Memory B cell (primary cell): ENCODE measurements at regions not wholly inside any gene's neighbourhood (a gene's known extent, or its start where the extent isn't known, plus 50 kb on each side); places are given as distances from the start of the nearest gene placed in this dataset.
A peak's percentile ranks its signal among the peaks of the same experiment; 100 is the strongest.
"Not testable (repeated sequence)": the region's sequence is repeated elsewhere in the genome, so short reads cannot be mapped to it uniquely, and the experiment has no call there.

Experiments
- ATAC-seq: fragments of 150-1000 bp; cut with Tn5 transposase; 2 replicates; pipeline ENCODE4 v1.10.0; 2021; ENCODE audit warnings: low read depth, mild to moderate bottlenecking, moderate library complexity
- DNase-seq, 2 donors: peaks; one replicate each; pipeline ENCODE4 v3.0.0; 2022; ENCODE audit warnings: low spot score in 2 of 2
- H3K27ac Mint-ChIP-seq: one replicate; pipeline ENCODE4 v1.8.0; 2022; ENCODE audit warnings: mild to moderate bottlenecking, moderate library complexity, mixed read lengths
- H3K27me3 Mint-ChIP-seq: one replicate; pipeline ENCODE4 v1.8.0; 2022; ENCODE audit warnings: mixed read lengths
- H3K36me3 Mint-ChIP-seq: one replicate; pipeline ENCODE4 v1.8.0; 2022; ENCODE audit warnings: mild to moderate bottlenecking, mixed read lengths
- H3K4me1 Mint-ChIP-seq: one replicate; pipeline ENCODE4 v1.8.0; 2022; ENCODE audit warnings: mixed read lengths
- H3K4me3 Mint-ChIP-seq: one replicate; pipeline ENCODE4 v1.8.0; 2022; ENCODE audit warnings: mild to moderate bottlenecking, moderate library complexity, mixed read lengths
- H3K9me3 Mint-ChIP-seq: one replicate; pipeline ENCODE4 v1.8.0; 2022; ENCODE audit warnings: mixed read lengths

GRCh38 chr14:106633721-106634120 is 1107.3 kb downstream of the TMEM121 start:
- Mint-ChIP-seq H3K27me3 (peaks cover 8% of the 10 kb centered on the region), H3K9me3 (no peaks in the 10 kb centered on the region), H3K36me3 (no peaks in the 10 kb centered on the region), H3K4me1 (peaks cover 1% of the 10 kb centered on the region), H3K27ac (no peak overlapping the region), H3K4me3 (no peak overlapping the region)
- no peak for ATAC-seq
- no peak for DNase-seq

- ATAC-seq (no peak), DNase-seq (no peak)
- Mint-ChIP-seq H3K27ac (no peak overlapping the region), H3K36me3 (no peaks in the 10 kb centered on the region), H3K4me3 (no peak overlapping the region), H3K4me1 (peaks cover 2% of the 10 kb centered on the region), H3K9me3 (no peaks in the 10 kb centered on the region), H3K27me3 (peaks cover 6% of the 10 kb centered on the region)
Measured at GRCh38 chr14:106635569-106635968, 1109.2 kb downstream of the TMEM121 start.

DNA sequence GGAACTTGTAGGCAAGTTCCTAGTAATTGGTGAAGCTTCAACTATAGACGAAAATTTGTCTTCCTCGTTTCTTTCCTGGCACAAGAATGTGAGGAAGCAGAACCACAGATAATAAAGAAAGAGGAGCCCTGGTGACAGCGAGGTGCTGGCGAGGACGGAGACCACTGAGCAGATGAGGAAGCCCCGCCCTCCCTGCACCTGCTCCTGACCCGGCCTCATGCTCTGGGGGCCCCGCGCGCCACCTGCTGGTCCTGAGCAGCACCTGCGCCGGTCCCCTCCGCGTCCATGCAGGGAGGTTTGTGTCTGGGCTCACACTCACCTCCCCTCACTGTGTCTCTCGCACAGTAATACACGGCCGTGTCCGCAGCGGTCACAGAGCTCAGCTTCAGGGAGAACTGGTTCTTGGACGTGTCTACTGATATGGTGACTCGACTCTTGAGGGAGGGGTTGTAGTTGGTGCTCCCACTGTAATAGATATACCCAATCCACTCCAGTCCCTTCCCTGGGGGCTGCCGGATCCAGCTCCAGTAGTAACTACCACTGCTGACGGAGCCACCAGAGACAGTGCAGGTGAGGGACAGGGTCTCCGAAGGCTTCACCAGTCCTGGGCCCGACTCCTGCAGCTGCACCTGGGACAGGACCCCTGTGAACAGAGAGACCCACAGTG is 1112.5 kb downstream of the TMEM121 start:
- DNase-seq (peak in 1 of 2 donors; percentile 58), ATAC-seq (peak; percentile 61)
- H3K4me1 Mint-ChIP-seq, H3K36me3 Mint-ChIP-seq, H3K27ac Mint-ChIP-seq, H3K9me3 Mint-ChIP-seq, H3K27me3 Mint-ChIP-seq: not testable (repeated sequence)
- peak overlapping the region; percentile 58 for H3K4me3 Mint-ChIP-seq

- no peaks in the 10 kb centered on the region for H3K36me3 Mint-ChIP-seq
- DNase-seq (no peak), ATAC-seq (no peak)
- H3K4me1 Mint-ChIP-seq: peaks cover 2% of the 10 kb centered on the region
- H3K4me3 Mint-ChIP-seq: no peak overlapping the region
- no peaks in the 10 kb centered on the region for H3K9me3 Mint-ChIP-seq
- H3K27ac Mint-ChIP-seq: no peak overlapping the region
- peaks cover 10% of the 10 kb centered on the region for H3K27me3 Mint-ChIP-seq
Measured at GRCh38 chr14:106642090-106642489, 1115.7 kb downstream of the TMEM121 start.

DNA sequence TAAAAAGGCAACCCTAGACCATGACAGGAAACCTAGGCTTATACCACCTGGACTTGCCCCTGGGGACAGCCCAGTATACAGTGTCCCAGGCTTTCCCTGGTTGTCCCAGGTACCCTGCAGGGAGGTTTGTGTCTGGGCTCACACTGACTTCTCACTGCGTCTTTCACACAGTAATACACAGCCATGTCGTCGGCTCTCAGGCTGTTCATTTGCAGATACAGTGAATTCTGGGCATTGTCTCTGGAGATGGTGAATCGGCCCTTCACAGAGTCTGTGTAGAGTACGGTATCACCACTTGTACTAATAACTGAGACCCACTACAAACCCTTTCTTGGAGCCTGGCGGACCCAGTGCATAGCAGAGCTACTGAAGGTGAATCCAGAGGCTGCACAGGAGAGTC is 1116.6 kb downstream of the TMEM121 start:
- H3K4me3 Mint-ChIP-seq, H3K36me3 Mint-ChIP-seq, H3K4me1 Mint-ChIP-seq: not testable (repeated sequence)

GRCh38 chr14:106648874-106649273 is 1122.5 kb downstream of the TMEM121 start:
- not testable (repeated sequence) for H3K36me3 Mint-ChIP-seq, H3K27me3 Mint-ChIP-seq, H3K9me3 Mint-ChIP-seq, H3K4me1 Mint-ChIP-seq, H3K27ac Mint-ChIP-seq, ATAC-seq, DNase-seq, H3K4me3 Mint-ChIP-seq

More for the DNA sequence above, 1116.6 kb downstream of the TMEM121 start:
- H3K9me3 Mint-ChIP-seq, DNase-seq, H3K27ac Mint-ChIP-seq, ATAC-seq, H3K27me3 Mint-ChIP-seq: not testable (repeated sequence)

DNA sequence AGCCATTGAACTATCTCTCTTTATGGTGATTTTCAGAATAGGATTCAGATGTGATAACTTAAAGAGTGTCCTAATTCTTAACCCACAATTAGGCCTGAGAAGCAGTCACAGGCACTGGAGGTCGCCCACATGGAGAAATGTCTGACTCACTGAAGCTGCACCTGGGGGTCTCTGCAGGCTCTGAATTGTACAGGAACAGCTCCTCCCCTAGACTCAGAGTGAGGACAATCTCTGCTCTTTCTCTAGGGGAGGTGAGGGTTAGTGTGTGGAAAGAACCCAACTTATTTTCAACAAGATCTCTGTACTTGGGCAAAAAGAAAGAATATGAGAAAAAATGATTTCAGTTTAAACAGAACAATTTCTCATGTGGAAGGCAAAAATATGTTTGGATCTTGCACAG is 1124.6 kb downstream of the TMEM121 start:
- H3K27ac Mint-ChIP-seq: no peak overlapping the region
- H3K4me1 Mint-ChIP-seq: peaks cover 2% of the 10 kb centered on the region
- H3K9me3 Mint-ChIP-seq: peaks cover 7% of the 10 kb centered on the region
- no peaks in the 10 kb centered on the region for H3K36me3 Mint-ChIP-seq
- no peak overlapping the region for H3K4me3 Mint-ChIP-seq
- peaks cover 10% of the 10 kb centered on the region for H3K27me3 Mint-ChIP-seq
- no peak for ATAC-seq
- no peak for DNase-seq

- no peak for DNase-seq
- Mint-ChIP-seq H3K4me1 (peaks cover 4% of the 10 kb centered on the region), H3K36me3 (no peaks in the 10 kb centered on the region), H3K27ac (no peak overlapping the region), H3K4me3 (no peak overlapping the region), H3K27me3 (peaks cover 10% of the 10 kb centered on the region), H3K9me3 (peaks cover 7% of the 10 kb centered on the region)
- no peak for ATAC-seq
Measured at GRCh38 chr14:106652494-106652893, 1126.1 kb downstream of the TMEM121 start.

DNA sequence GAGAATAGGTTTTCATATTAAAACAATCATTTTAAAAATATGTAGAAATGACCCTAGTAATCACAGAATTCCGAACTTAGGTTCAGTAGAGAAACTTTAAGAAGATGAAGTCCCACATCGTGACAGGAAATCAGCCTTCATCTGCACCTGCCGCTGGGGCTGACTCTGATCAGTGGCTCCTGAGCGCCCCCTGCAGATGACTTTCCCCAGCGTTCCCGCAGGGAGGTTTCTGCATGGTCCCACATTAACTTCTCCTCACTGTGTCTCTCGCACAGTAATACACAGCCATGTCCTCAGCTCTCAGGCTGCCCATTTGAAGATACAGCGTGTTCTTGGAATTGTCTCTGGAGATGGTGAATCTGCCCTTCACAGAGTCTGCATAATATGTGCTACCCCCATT is 1131.1 kb downstream of the TMEM121 start:
- H3K9me3 Mint-ChIP-seq: no peaks in the 10 kb centered on the region
- ATAC-seq: peak; percentile 81
- H3K4me3 Mint-ChIP-seq: peak overlapping the region; percentile 11
- H3K27ac Mint-ChIP-seq: no peak overlapping the region
- H3K27me3 Mint-ChIP-seq: peaks cover 3% of the 10 kb centered on the region
- H3K4me1 Mint-ChIP-seq: peaks cover 8% of the 10 kb centered on the region
- peak; percentile 59 to 66 for DNase-seq
- H3K36me3 Mint-ChIP-seq: no peaks in the 10 kb centered on the region

DNA sequence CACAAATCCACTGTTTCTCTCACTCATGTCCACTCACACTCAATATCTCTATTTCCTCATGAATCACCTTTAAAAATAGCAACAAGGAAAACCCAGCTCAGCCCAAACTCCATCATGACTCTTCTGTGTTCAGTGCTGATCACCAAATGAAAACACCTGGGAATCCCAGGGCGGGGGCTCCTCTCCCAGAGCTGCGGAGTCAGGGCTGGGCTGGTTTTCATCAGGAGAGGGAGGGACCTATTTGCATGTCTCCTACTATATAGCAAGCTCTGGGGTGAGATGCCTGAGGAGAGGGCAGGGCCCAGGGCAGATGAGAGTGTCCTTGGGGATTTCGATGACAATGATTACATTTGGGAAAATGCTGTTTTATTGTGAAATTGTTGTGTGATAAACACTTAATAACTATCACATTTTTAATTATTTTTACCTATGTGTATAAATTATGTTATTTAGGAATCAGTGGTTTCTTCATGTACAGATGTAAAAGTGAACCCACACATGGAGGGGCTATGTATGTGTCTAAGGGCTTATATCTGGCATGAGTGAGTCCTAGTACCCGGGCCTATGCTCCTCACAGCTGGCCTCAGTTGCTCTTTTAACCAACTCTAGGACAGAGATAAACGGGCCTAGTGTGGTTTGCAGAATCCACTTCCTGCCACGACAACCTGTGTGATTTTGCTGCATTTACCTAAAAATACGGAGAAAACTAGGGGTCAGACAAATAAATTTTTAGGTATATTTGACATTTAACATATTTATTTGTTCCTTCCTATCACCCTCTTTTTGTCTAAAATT is 1131.9 kb downstream of the TMEM121 start:
- DNase-seq, H3K27ac Mint-ChIP-seq, H3K36me3 Mint-ChIP-seq, H3K4me3 Mint-ChIP-seq, H3K27me3 Mint-ChIP-seq, ATAC-seq, H3K9me3 Mint-ChIP-seq: not testable (repeated sequence)
- peaks cover 11% of the 10 kb centered on the region for H3K4me1 Mint-ChIP-seq

GRCh38 chr14:106661561-106661960 is 1135.2 kb downstream of the TMEM121 start:
- H3K4me1 Mint-ChIP-seq: peaks cover 11% of the 10 kb centered on the region
- not testable (repeated sequence) for H3K27ac Mint-ChIP-seq, H3K27me3 Mint-ChIP-seq, H3K36me3 Mint-ChIP-seq, H3K4me3 Mint-ChIP-seq, H3K9me3 Mint-ChIP-seq
- peak; percentile 38 to 40 for DNase-seq
- ATAC-seq: peak; percentile 63

DNA sequence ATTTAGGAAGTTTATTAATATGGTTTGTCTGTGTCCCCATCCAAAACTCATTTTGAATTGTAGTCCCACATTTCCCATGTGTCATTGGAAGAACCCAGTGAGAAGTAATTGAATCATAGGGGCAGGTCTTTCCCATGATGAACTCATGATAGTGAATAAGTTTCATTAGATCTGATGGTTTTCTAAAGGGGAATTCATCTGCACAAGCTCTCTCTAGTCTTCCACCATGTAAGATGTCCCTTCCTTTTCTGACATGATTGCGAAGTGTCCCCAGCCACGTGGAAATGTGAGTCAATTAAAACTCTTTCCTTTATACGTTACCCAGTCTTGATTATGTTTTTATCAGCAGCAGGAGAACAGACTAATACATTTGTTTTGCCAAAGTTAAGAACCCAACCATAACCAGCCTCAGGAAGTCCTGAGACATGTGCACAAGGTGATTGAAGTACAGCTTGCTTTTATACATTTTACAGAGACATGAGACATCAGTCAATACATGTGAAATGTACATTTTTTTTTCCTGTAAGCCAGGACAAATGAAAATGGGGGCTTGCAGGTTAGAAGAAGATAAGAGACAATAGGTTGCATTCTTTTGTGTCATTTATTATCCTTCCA is 1136.7 kb downstream of the TMEM121 start:
- no peak overlapping the region for H3K27ac Mint-ChIP-seq
- peaks cover 1% of the 10 kb centered on the region for H3K9me3 Mint-ChIP-seq
- peaks cover 6% of the 10 kb centered on the region for H3K4me1 Mint-ChIP-seq
- H3K36me3 Mint-ChIP-seq: no peaks in the 10 kb centered on the region
- DNase-seq: no peak
- peaks cover 2% of the 10 kb centered on the region for H3K27me3 Mint-ChIP-seq
- ATAC-seq: no peak
- no peak overlapping the region for H3K4me3 Mint-ChIP-seq

DNA sequence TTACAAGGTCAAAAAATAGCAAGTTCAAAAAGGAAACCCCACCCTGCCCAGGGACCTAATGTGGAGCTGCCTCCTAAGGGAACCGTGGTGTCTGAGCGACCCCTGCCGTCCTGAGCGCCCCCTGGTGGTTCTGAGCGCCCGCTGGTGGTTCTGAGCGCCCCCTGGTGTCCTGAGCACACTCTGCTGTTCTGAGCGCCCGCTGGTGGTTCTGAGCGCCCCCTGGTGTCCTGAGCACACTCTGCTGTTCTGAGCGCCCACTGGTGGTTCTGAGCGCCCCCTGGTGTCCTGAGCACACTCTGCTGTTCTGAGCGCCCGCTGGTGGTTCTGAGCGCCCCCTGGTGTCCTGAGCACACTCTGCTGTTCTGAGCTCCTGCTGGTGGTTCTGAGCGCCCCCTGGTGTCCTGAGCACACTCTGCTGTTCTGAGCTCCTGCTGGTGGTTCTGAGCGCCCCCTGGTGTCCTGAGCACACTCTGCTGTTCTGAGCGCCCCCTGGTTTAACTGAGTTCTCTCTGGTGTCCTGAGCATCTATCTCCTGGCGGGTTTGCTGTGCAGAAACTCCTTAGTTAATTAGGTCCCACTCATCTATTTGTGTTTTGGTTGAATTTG is 1137.5 kb downstream of the TMEM121 start:
- H3K36me3 Mint-ChIP-seq, H3K4me1 Mint-ChIP-seq, H3K27me3 Mint-ChIP-seq, H3K4me3 Mint-ChIP-seq, H3K9me3 Mint-ChIP-seq: not testable (repeated sequence)
- ATAC-seq (peak; percentile 54), DNase-seq (peak; percentile 72 to 80)
- peak overlapping the region; percentile 42 for H3K27ac Mint-ChIP-seq

DNA sequence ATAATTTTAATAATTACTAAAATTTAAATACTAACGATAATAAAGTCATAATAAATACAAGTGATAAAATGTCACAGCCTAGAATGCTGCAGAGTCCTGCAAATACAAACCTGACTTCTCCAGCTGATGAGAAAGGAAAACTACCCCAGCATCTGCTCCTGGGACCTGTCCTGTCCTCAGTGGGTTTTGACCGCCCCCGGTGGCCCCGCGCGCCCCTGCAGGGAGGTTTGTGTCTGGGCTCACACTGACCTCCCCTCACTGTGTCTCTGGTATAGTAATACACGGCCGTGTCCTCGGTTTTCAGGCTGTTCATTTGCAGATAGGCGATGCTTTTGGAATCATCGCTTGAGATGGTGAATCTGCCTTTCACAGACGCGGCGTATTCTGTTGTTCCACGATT is 1139.4 kb downstream of the TMEM121 start:
- Mint-ChIP-seq H3K27me3 (peaks cover 7% of the 10 kb centered on the region), H3K9me3 (peaks cover 1% of the 10 kb centered on the region), H3K4me3 (no peak overlapping the region), H3K4me1 (peaks cover 6% of the 10 kb centered on the region), H3K36me3 (no peaks in the 10 kb centered on the region), H3K27ac (no peak overlapping the region)
- DNase-seq (no peak), ATAC-seq (no peak)
